NCI-H187 treated with DMSO at 0.1 percent for 48 hours (cell line): ENCODE measurements at regions not wholly inside any gene's neighbourhood (a gene's known extent, or its start where the extent isn't known, plus 50 kb on each side); places are given as distances from the start of the nearest gene placed in this dataset.

Experiments used
- DNase-seq: peaks from one replicate; lab custom pipeline; 2025; lab: John Stamatoyannopoulos, UW

GRCh38 chr2:239905884-239906654, 119.1 kb downstream of the NDUFA10 start:
- DNase-seq: no peak

GRCh38 chr2:239905306-239905705, 119.8 kb downstream of the NDUFA10 start:
- DNase-seq: no peak

DNA sequence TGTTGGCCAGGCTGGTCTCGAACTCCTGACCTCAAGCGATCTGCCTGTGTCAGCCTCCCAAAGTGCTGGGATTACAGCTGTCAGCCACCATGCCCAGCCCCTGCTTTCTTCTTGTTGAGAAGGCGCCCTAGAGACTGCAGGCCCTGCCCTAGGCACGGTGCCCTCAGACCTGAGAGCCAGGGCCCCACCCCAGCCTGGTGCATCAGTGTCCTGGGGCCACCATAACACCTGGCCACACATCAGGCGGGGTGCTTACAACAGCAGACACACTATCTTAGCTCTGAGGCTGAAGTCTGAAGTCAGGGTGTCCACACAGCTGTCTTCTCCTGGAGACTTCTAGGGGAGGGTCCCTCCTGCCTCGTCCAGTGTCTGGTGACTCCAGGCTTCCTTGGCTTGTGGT, 120.6 kb downstream of the NDUFA10 start:
- no peak for DNase-seq

GRCh38 chr2:239903803-239904202, 121.3 kb downstream of the NDUFA10 start:
- DNase-seq: no peak

DNA sequence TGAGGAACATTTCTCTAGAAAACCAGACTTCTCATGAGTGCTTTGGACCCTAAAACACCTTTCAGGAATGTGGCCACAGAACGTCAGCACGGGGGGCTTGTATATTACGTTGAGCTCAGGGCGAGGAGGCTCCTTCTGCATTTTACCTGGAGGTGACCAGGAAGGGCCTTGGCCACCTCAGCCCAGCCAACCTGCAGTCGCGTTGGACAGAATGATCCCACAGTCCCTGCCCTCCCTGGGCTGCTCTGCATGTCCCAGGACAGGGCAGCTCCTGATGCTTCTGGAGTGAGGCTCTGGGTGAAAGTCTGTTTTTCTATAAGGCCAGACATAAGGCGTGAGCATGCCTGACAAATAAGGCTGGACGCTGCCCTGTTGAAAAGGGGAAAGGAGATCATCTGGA, 121.9 kb downstream of the NDUFA10 start:
- DNase-seq: no peak

GRCh38 chr2:239902749-239903201, 122.4 kb downstream of the NDUFA10 start:
- DNase-seq: no peak

DNA sequence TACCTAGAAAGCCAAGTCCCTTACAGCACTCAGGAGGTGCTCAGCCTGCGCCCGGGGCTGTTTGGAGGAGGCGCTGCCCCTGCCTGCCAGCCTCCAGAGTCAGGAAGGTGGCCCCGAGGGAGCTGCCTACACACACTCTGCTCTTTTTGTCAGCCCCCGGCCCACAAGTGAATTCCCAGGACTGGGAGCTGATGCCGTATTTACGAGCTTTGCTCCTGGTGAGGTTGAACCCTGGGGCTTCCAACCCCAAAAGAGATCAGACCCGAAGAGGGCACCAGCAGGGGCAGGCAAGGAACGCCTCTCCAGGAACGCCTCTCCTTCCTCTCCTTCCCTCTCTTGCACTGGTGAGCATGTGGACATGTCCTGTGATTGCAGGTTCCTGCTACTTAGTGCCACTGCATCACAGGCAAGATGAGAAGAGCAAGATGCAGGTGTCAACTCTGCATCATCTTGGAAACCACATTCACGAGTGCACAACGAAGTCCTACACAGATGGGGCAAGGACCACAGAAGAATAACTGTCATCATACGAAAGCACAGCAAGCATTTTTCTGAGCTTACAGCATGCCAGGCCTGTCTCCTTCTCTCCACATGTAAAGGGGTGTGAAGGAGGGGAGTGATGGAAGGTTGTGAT, 126.7 kb downstream of the NDUFA10 start:
- DNase-seq: no peak

GRCh38 chr2:239897596-239898235, 127.4 kb downstream of the NDUFA10 start:
- no peak for DNase-seq

DNA sequence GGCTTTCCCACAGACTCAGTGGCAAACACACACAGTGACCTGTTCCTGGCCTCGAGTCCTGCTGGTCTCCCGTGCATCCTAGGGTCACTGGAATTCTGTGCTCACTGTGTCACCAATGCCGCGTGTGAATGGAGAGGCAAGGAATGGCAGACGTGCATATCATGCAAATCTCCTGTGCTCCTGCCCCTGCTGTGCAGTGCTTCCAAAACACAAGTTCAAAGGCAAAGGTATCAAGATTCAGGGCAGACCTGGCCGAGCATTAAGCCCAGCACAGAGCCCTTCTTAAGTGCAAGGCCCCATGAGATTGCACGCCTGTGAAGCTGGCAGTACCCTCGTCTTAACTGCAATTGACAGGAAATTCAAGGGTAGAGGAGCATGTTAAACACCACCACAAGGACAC, 129.1 kb downstream of the NDUFA10 start:
- no peak for DNase-seq

GRCh38 chr2:239895669-239896068, 129.5 kb downstream of the NDUFA10 start:
- DNase-seq: no peak

DNA sequence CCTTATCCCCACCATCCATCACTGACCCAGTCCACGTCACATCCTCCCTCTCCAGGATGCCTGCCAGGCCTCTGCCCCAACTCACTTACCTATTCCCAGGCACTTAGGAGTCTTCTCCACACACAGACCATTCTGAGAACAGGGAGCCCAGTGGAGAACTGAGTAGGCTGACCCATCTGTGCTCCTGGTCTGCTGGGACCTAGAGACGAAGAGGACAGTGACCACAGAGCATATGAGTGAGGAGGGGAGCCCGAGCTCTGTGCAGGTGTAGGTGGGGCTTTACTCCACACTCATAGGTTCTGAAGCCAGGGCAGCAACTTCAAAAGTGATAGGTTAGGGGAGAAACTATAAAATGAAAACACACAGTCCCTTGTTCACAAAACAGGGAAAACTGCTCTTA, 130.0 kb downstream of the NDUFA10 start:
- DNase-seq: no peak

GRCh38 chr2:239894276-239894675, 130.9 kb downstream of the NDUFA10 start:
- DNase-seq: no peak

DNA sequence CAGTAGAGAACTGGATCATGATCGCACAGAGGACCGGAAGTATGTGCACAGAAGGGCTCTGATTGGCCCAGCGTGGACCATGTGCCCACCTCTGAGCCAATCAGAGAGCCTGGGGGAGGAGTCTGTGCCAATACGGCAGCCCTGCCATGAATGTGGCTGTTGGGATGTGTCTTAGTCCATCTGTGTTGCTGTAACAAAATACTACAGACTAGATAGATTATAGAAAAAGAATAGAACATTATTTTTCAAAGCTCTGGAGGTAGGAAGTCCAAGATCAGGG, 132.0 kb downstream of the NDUFA10 start:
- DNase-seq: no peak

GRCh38 chr2:239892441-239893235, 132.5 kb downstream of the NDUFA10 start:
- no peak for DNase-seq

DNA sequence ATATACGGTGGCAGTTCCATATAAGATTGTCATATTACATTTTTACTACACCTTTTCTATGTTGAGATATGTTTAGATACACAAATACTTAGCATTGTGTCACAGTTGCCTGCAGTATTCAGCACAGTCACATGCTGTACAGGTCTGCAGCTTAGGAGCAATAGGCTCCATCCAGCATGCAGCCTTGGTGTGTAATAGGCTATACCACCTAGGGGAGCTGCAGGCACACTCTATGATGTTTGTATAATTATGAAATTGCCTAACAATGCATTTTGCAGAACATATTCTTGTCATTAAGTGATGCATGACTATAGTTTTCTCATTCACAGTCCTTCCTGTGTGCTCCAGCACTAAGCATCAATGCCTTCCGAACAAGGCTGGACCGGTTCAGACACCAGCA, 133.4 kb downstream of the NDUFA10 start:
- DNase-seq: no peak

- DNase-seq: no peak
Observed at GRCh38 chr2:239890206-239890746, 134.9 kb downstream of the NDUFA10 start.

DNA sequence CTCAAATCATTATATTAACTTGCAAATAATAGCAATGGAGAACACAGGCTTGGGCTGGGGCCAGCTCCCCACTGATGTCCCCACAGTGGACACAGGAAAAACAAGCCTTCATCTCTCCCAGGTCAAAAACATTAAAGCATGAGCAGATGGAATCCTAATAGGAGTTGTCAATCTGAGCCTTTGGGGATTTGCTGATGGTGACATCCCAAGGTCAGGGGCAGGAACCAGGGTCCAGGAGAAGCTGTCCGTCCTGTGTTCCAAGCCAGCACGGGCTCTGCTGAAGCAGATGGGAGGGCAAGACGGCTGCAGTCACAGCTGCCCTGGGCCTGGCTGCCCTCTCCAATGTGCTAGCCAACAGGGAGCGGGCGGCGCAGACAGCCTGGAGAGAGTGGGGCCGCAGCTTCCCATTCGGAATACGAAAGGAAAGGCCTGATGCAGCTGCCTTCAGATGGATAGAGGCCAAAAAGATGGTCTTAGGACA, 135.5 kb downstream of the NDUFA10 start:
- DNase-seq: no peak

DNA sequence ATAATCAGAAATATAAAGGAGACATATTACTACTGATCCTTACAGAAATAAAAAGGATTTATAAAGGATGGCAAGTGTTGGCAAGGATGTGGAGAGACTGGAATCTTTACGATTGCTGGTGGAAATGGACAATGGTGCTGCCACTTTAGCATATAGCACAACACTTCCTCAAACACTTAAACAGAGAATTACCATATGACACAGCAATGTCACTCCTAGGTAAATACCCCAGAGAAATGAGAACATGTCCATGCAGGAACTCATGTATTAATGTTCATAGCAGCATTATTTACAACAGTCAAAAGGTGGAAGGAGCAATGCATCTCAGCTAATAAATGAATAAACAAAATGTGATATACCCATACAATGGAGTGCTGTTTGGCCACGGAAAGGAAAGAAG, 137.5 kb downstream of the NDUFA10 start:
- DNase-seq: no peak

DNA sequence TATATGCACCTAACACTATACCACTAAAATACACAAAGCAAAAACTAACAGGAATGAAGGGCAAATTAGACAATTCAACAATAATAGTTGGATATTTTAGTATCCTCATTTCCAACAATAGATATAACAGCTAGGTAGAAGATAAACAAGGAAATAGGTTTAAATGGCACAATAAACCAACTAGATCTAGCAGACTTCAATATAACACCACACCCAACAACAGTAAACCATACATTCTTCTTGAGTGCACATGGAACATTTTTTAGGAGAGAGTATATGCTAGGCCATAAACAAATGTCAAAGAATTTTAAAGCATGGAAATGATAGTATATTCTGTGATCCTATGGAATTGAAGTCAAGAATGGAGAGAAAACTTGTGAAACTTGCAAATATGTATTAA, 138.4 kb downstream of the NDUFA10 start:
- DNase-seq: no peak

DNA sequence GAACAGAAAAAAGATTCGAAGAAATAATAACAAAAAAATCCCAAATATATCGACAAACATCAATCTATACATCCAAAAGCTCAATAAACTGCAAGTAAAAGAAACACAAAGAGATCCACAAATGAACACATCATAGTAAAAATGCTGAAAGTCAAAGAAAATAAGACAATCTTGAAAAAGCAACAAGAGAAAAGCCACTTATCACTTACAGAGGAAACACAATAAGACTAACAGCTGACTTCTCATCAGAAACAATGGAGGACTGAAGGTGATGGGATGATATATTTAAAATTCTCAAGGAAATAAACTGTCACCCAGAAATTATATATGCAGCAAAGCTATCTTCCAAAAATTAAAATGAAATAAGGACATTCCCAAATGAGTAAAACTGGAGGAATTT, 140.3 kb downstream of the NDUFA10 start:
- no peak for DNase-seq

- no peak for DNase-seq
Observed at GRCh38 chr2:239884051-239884405, 141.1 kb downstream of the NDUFA10 start.

DNA sequence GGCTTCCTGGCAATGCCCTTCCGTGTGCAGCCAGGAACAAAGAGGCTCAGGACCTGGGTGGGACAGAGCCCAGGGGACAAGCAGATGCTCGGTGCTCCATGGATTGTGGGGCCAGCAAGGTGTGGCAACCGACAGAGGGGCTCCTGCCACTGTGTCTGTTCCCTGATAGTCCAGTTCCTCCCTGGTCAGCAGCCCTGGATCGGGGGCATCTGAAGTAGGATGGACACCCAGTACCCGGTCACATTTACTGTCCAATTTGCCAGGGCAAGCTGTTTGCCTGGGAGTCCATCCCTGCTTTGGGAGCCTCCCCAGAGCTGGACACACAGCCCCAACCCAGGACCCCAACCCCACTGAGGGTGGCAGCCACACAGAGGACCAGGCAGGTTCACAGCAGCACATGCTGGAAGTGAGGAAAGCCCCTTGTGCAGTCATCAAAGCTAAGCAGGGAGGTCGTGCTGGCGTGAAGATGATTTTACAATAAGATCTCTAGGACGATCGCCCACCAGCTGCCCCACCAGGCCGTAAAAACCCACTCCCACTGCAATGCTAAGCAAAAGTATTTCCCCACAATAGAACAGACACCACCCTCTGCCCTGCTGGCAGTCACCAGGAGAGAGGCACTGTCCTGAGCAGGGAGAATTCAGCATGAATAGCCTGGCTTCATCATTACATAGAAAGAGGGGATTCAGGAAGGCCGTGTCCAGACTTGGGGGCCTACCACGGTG, 141.7 kb downstream of the NDUFA10 start:
- no peak for DNase-seq
